ENCODE measurements at regions not wholly inside any gene's neighbourhood (a gene's known extent, or its start where the extent isn't known, plus 50 kb on each side); places are given as distances from the start of the nearest gene placed in this dataset.

- H3K36me3 ChIP-seq (ENCODE audit: control insufficient read depth, insufficient read depth, low read length), result no peaks in the 10 kb centered on the region
- H3K9ac ChIP-seq (ENCODE audit: low read length), result no peak overlapping the region
- H3K27me3 ChIP-seq (ENCODE audit: control insufficient read depth, insufficient read depth, low read length), result no peaks in the 10 kb centered on the region
- H3K4me3 ChIP-seq (ENCODE audit: low read length), result no peak overlapping the region
- no peaks in the 10 kb centered on the region for H3K9me3 ChIP-seq (ENCODE audit: control insufficient read depth, low read length)
- no peaks in the 10 kb centered on the region for H3K4me1 ChIP-seq (ENCODE audit: control insufficient read depth, insufficient read depth, low read length)
Observed at GRCh38 chr2:160694631-160695030, 201.0 kb upstream of the RBMS1 start.

- Histone ChIP-seq H3K27me3 (ENCODE audit: control insufficient read depth, insufficient read depth, low read length) (no peaks in the 10 kb centered on the region), H3K9me3 (ENCODE audit: control insufficient read depth, low read length) (no peaks in the 10 kb centered on the region), H3K36me3 (ENCODE audit: control insufficient read depth, insufficient read depth, low read length) (no peaks in the 10 kb centered on the region), H3K4me1 (ENCODE audit: control insufficient read depth, insufficient read depth, low read length) (no peaks in the 10 kb centered on the region), H3K9ac (ENCODE audit: low read length) (no peak overlapping the region), H3K4me3 (ENCODE audit: low read length) (no peak overlapping the region)
Observed at GRCh38 chr2:160695402-160696086, 201.9 kb upstream of the RBMS1 start.

GRCh38 chr2:160696087-160696452 is 202.5 kb upstream of the RBMS1 start:
- H3K4me3 ChIP-seq (ENCODE audit: low read length), result no peak overlapping the region
- H3K36me3 ChIP-seq (ENCODE audit: control insufficient read depth, insufficient read depth, low read length), result no peaks in the 10 kb centered on the region
- H3K9ac ChIP-seq (ENCODE audit: low read length), result no peak overlapping the region
- H3K9me3 ChIP-seq (ENCODE audit: control insufficient read depth, low read length), result no peaks in the 10 kb centered on the region
- no peaks in the 10 kb centered on the region for H3K27me3 ChIP-seq (ENCODE audit: control insufficient read depth, insufficient read depth, low read length)
- H3K4me1 ChIP-seq (ENCODE audit: control insufficient read depth, insufficient read depth, low read length), result no peaks in the 10 kb centered on the region

- no peaks in the 10 kb centered on the region for H3K4me1 ChIP-seq (ENCODE audit: control insufficient read depth, insufficient read depth, low read length)
- H3K4me3 ChIP-seq (ENCODE audit: low read length), result no peak overlapping the region
- no peaks in the 10 kb centered on the region for H3K9me3 ChIP-seq (ENCODE audit: control insufficient read depth, low read length)
- no peaks in the 10 kb centered on the region for H3K27me3 ChIP-seq (ENCODE audit: control insufficient read depth, insufficient read depth, low read length)
- no peak overlapping the region for H3K9ac ChIP-seq (ENCODE audit: low read length)
- no peaks in the 10 kb centered on the region for H3K36me3 ChIP-seq (ENCODE audit: control insufficient read depth, insufficient read depth, low read length)
Observed at GRCh38 chr2:160697817-160698216, 204.2 kb upstream of the RBMS1 start.

- Histone ChIP-seq H3K4me3 (ENCODE audit: low read length) (no peak overlapping the region), H3K36me3 (ENCODE audit: control insufficient read depth, insufficient read depth, low read length) (no peaks in the 10 kb centered on the region), H3K9ac (ENCODE audit: low read length) (no peak overlapping the region), H3K4me1 (ENCODE audit: control insufficient read depth, insufficient read depth, low read length) (no peaks in the 10 kb centered on the region), H3K9me3 (ENCODE audit: control insufficient read depth, low read length) (no peaks in the 10 kb centered on the region), H3K27me3 (ENCODE audit: control insufficient read depth, insufficient read depth, low read length) (no peaks in the 10 kb centered on the region)
Observed at GRCh38 chr2:160700021-160700814, 206.6 kb upstream of the RBMS1 start.

GRCh38 chr2:160701822-160702221 is 208.2 kb upstream of the RBMS1 start:
- no peaks in the 10 kb centered on the region for H3K36me3 ChIP-seq (ENCODE audit: control insufficient read depth, insufficient read depth, low read length)
- H3K4me3 ChIP-seq (ENCODE audit: low read length), result no peak overlapping the region
- no peaks in the 10 kb centered on the region for H3K4me1 ChIP-seq (ENCODE audit: control insufficient read depth, insufficient read depth, low read length)
- H3K27me3 ChIP-seq (ENCODE audit: control insufficient read depth, insufficient read depth, low read length), result no peaks in the 10 kb centered on the region
- H3K9ac ChIP-seq (ENCODE audit: low read length), result no peak overlapping the region
- no peaks in the 10 kb centered on the region for H3K9me3 ChIP-seq (ENCODE audit: control insufficient read depth, low read length)

- Histone ChIP-seq H3K9me3 (ENCODE audit: control insufficient read depth, low read length) (no peaks in the 10 kb centered on the region), H3K9ac (ENCODE audit: low read length) (no peak overlapping the region), H3K27me3 (ENCODE audit: control insufficient read depth, insufficient read depth, low read length) (no peaks in the 10 kb centered on the region), H3K36me3 (ENCODE audit: control insufficient read depth, insufficient read depth, low read length) (no peaks in the 10 kb centered on the region), H3K4me1 (ENCODE audit: control insufficient read depth, insufficient read depth, low read length) (no peaks in the 10 kb centered on the region), H3K4me3 (ENCODE audit: low read length) (no peak overlapping the region)
Observed at GRCh38 chr2:160702754-160703153, 209.1 kb upstream of the RBMS1 start.

GRCh38 chr2:160703648-160704585 is 210.3 kb upstream of the RBMS1 start:
- no peaks in the 10 kb centered on the region for H3K36me3 ChIP-seq (ENCODE audit: control insufficient read depth, insufficient read depth, low read length)
- H3K9ac ChIP-seq (ENCODE audit: low read length), result no peak overlapping the region
- H3K4me3 ChIP-seq (ENCODE audit: low read length), result no peak overlapping the region
- no peaks in the 10 kb centered on the region for H3K27me3 ChIP-seq (ENCODE audit: control insufficient read depth, insufficient read depth, low read length)
- no peaks in the 10 kb centered on the region for H3K9me3 ChIP-seq (ENCODE audit: control insufficient read depth, low read length)
- no peaks in the 10 kb centered on the region for H3K4me1 ChIP-seq (ENCODE audit: control insufficient read depth, insufficient read depth, low read length)

- Histone ChIP-seq H3K9me3 (ENCODE audit: control insufficient read depth, low read length) (no peaks in the 10 kb centered on the region), H3K36me3 (ENCODE audit: control insufficient read depth, insufficient read depth, low read length) (no peaks in the 10 kb centered on the region), H3K4me3 (ENCODE audit: low read length) (no peak overlapping the region), H3K27me3 (ENCODE audit: control insufficient read depth, insufficient read depth, low read length) (no peaks in the 10 kb centered on the region), H3K9ac (ENCODE audit: low read length) (no peak overlapping the region), H3K4me1 (ENCODE audit: control insufficient read depth, insufficient read depth, low read length) (no peaks in the 10 kb centered on the region)
Observed at GRCh38 chr2:160715428-160715827, 221.8 kb upstream of the RBMS1 start.

- no peaks in the 10 kb centered on the region for H3K9me3 ChIP-seq (ENCODE audit: control insufficient read depth, low read length)
- H3K27me3 ChIP-seq (ENCODE audit: control insufficient read depth, insufficient read depth, low read length), result no peaks in the 10 kb centered on the region
- no peak overlapping the region for H3K4me3 ChIP-seq (ENCODE audit: low read length)
- no peaks in the 10 kb centered on the region for H3K4me1 ChIP-seq (ENCODE audit: control insufficient read depth, insufficient read depth, low read length)
- no peaks in the 10 kb centered on the region for H3K36me3 ChIP-seq (ENCODE audit: control insufficient read depth, insufficient read depth, low read length)
- no peak overlapping the region for H3K9ac ChIP-seq (ENCODE audit: low read length)
Observed at GRCh38 chr2:160719116-160719515, 225.5 kb upstream of the RBMS1 start.

GRCh38 chr2:160720098-160720497 is 226.5 kb upstream of the RBMS1 start:
- H3K36me3 ChIP-seq (ENCODE audit: control insufficient read depth, insufficient read depth, low read length), result no peaks in the 10 kb centered on the region

More at GRCh38 chr2:160720098-160720497, 226.5 kb upstream of the RBMS1 start:
- Histone ChIP-seq H3K4me3 (ENCODE audit: low read length) (no peak overlapping the region), H3K4me1 (ENCODE audit: control insufficient read depth, insufficient read depth, low read length) (no peaks in the 10 kb centered on the region), H3K9ac (ENCODE audit: low read length) (no peak overlapping the region), H3K9me3 (ENCODE audit: control insufficient read depth, low read length) (no peaks in the 10 kb centered on the region), H3K27me3 (ENCODE audit: control insufficient read depth, insufficient read depth, low read length) (no peaks in the 10 kb centered on the region)
